GM23338 (cell line): ENCODE measurements at regions not wholly inside any gene's neighbourhood (a gene's known extent, or its start where the extent isn't known, plus 50 kb on each side); places are given as distances from the start of the nearest gene placed in this dataset.

Source experiments
- ATAC-seq: fragments of 200-7000 bp; cut with Tn5 transposase; 3 replicates; pipeline ENCODE4 v1.9.1; 2020
- DNase-seq: peaks from one replicate; pipeline ENCODE4 v3.0.0-alpha.2; 2015; ENCODE audit warnings: low spot score
- H2AFZ ChIP-seq: fragments of 200-600 bp; sonication (generic); 2 replicates; pipeline ENCODE4 v1.8.0; 2016; ENCODE audit warnings: antibody characterized with exemption, mild to moderate bottlenecking, moderate library complexity
- H3F3A ChIP-seq: fragments of 200-600 bp; sonication (generic); replicated peaks from 2 replicates; pipeline ENCODE4 v1.8.0; 2017; ENCODE audit warnings: antibody characterized with exemption, mixed run types, low read depth
- H3K27ac ChIP-seq: fragments of 200-600 bp; sonication (generic); 2 replicates; pipeline ENCODE4 v1.6.1; 2016; ENCODE audit warnings: low read depth
- H3K27me3 ChIP-seq: fragments of 200-600 bp; sonication (generic); 2 replicates; pipeline ENCODE4 v1.8.0; 2016; ENCODE audit warnings: mild to moderate bottlenecking, mixed run types, moderate library complexity; ENCODE audit not compliant: insufficient read depth
- H3K36me3 ChIP-seq: fragments of 200-600 bp; sonication (generic); 2 replicates; pipeline ENCODE4 v1.8.0; 2016; ENCODE audit warnings: mild to moderate bottlenecking; ENCODE audit not compliant: insufficient read depth
- H3K4me1 ChIP-seq: fragments of 200-600 bp; sonication (generic); 2 replicates; pipeline ENCODE4 v1.8.0; 2016; ENCODE audit warnings: mild to moderate bottlenecking, moderate library complexity; ENCODE audit not compliant: insufficient read depth
- H3K4me2 ChIP-seq: fragments of 200-600 bp; sonication (generic); 2 replicates; pipeline ENCODE4 v1.7.1; 2017; ENCODE audit warnings: mixed run types
- H3K4me3 ChIP-seq: fragments of 200-600 bp; sonication (generic); 2 replicates; pipeline ENCODE4 v1.6.1; 2016; ENCODE audit warnings: mixed run types
- H3K79me2 ChIP-seq: fragments of 200-600 bp; sonication (generic); replicated peaks from 2 replicates; pipeline ENCODE4 v1.8.0; 2017; ENCODE audit warnings: mild to moderate bottlenecking; ENCODE audit not compliant: insufficient read depth
- H3K9me2 ChIP-seq: fragments of 200-600 bp; sonication (generic); 2 replicates; pipeline ENCODE4 v1.8.0; 2017; ENCODE audit not compliant: insufficient read depth
- H4K20me1 ChIP-seq: fragments of 200-600 bp; sonication (generic); replicated peaks from 2 replicates; pipeline ENCODE4 v1.8.0; 2017; ENCODE audit warnings: mild to moderate bottlenecking; ENCODE audit not compliant: insufficient read depth
- H3K27ac Mint-ChIP-seq: 2 replicates; pipeline ENCODE4 v1.8.0; 2020; ENCODE audit warnings: inconsistent platforms, mild to moderate bottlenecking, moderate library complexity, mixed read lengths
- H3K27me3 Mint-ChIP-seq: 3 replicates; pipeline ENCODE4 v1.8.0; 2022; ENCODE audit warnings: low read depth, mild to moderate bottlenecking, moderate library complexity, mixed read lengths, inconsistent platforms; ENCODE audit not compliant: insufficient read depth, poor library complexity
- H3K36me3 Mint-ChIP-seq: 3 replicates; pipeline ENCODE4 v1.8.0; 2021; ENCODE audit warnings: low read depth, mild to moderate bottlenecking, inconsistent platforms, moderate library complexity, mixed read lengths
- H3K4me1 Mint-ChIP-seq: 3 replicates; pipeline ENCODE4 v1.8.0; 2020; ENCODE audit warnings: mild to moderate bottlenecking, inconsistent platforms, mixed read lengths
- H3K4me3 Mint-ChIP-seq: 3 replicates; pipeline ENCODE4 v1.8.0; 2021; ENCODE audit warnings: moderate library complexity, mild to moderate bottlenecking, inconsistent platforms, mixed read lengths
- H3K9me3 Mint-ChIP-seq: 3 replicates; pipeline ENCODE4 v1.8.0; 2020; ENCODE audit warnings: moderate library complexity, mild to moderate bottlenecking, inconsistent platforms, mixed read lengths
- CREB1 ChIP-seq: fragments of 250-450 bp; sonication (Bioruptor Pico); IDR thresholded peaks from 2 replicates; pipeline ENCODE4 v1.5.0; 2020; ENCODE audit warnings: low read depth, mild to moderate bottlenecking, moderate library complexity
- CTCF ChIP-seq, 2 experiments: fragments of 200-600 bp in 1 of 2; sonication (generic) in 1 of 2; conservative IDR thresholded peaks; 2 replicates each; pipeline versions ENCODE4 v1.5.1 to v1.6.1; 2016 to 2017; ENCODE audit warnings: antibody characterized with exemption in 2 of 2, low read depth in 2 of 2, mild to moderate bottlenecking in 2 of 2, moderate library complexity in 1 of 2
- ETS1 ChIP-seq: IDR thresholded peaks from 2 replicates; pipeline ENCODE4 v1.6.1; 2016; ENCODE audit warnings: antibody characterized with exemption
- EZH2 ChIP-seq: fragments of 200-600 bp; sonication (generic); IDR thresholded peaks from one replicate; pipeline ENCODE4 v1.8.0; 2017; ENCODE audit warnings: antibody characterized with exemption, mild to moderate bottlenecking, low read depth; ENCODE audit not compliant: unreplicated experiment
- EZH2phosphoT487 ChIP-seq: fragments of 200-600 bp; sonication (generic); IDR thresholded peaks from one replicate; pipeline ENCODE4 v1.8.1; 2018; ENCODE audit warnings: antibody characterized with exemption; ENCODE audit not compliant: unreplicated experiment
- JUNB ChIP-seq: IDR thresholded peaks from one replicate; pipeline ENCODE4 v1.6.1; 2016; ENCODE audit warnings: antibody characterized with exemption; ENCODE audit not compliant: unreplicated experiment
- NANOG ChIP-seq: IDR thresholded peaks from 2 replicates; pipeline ENCODE4 v1.6.1; 2016; ENCODE audit warnings: antibody characterized with exemption, borderline replicate concordance
- POLR2AphosphoS5 ChIP-seq: IDR thresholded peaks from 2 replicates; pipeline ENCODE4 v1.6.1; 2016; ENCODE audit warnings: antibody characterized with exemption, low read depth
- REST ChIP-seq: IDR thresholded peaks from one replicate; pipeline ENCODE4 v1.6.1; 2018; ENCODE audit warnings: antibody characterized with exemption; ENCODE audit not compliant: unreplicated experiment
- ZNF114 ChIP-seq: fragments of 250-450 bp; sonication (Bioruptor Pico); IDR thresholded peaks from 2 replicates; pipeline ENCODE4 v1.5.0; 2020; ENCODE audit warnings: mild to moderate bottlenecking, moderate library complexity
- ZNF331 ChIP-seq: fragments of 250-450 bp; sonication (Bioruptor Pico); IDR thresholded peaks from 2 replicates; pipeline ENCODE4 v1.5.0; 2020; ENCODE audit warnings: low read depth, mild to moderate bottlenecking, moderate library complexity
- ZNF462 ChIP-seq: fragments of 250-450 bp; sonication (Bioruptor Pico); IDR thresholded peaks from 2 replicates; pipeline ENCODE4 v1.5.0; 2020; ENCODE audit warnings: mild to moderate bottlenecking, moderate library complexity

- H3K27me3 ChIP-seq: no peaks in the 10 kb centered on the region
- H4K20me1 ChIP-seq: no peaks in the 10 kb centered on the region
- H3K36me3 ChIP-seq: no peaks in the 10 kb centered on the region
- DNase-seq (no peak), ATAC-seq (no peak)
- Mint-ChIP-seq H3K27ac (no peak overlapping the region), H3K4me3 (no peak overlapping the region), H3K9me3 (no peaks in the 10 kb centered on the region), H3K36me3 (no peaks in the 10 kb centered on the region), H3K4me1 (no peaks in the 10 kb centered on the region; the same call in 1 of the 3 replicates), H3K27me3 (peaks cover 5% of the 10 kb centered on the region)
- no peak overlapping the region for H2AFZ ChIP-seq
- H3K27ac ChIP-seq: no peak overlapping the region
- H3K79me2 ChIP-seq: no peaks in the 10 kb centered on the region
- TF ChIP-seq ZNF462 (CRISPR knock-in tag): no peak
- no peak for TF ChIP-seq CREB1 (CRISPR knock-in tag)
- TF ChIP-seq ZNF114 (CRISPR knock-in tag): no peak
- no peak for TF ChIP-seq CTCF (conservative IDR thresholded peaks at IDR 0.05; ENCODE audit: low read depth in 2 of 2)
- no peak for TF ChIP-seq EZH2phosphoT487
- TF ChIP-seq REST: no peak
- no peak for TF ChIP-seq NANOG
- no peak for TF ChIP-seq ZNF331 (CRISPR knock-in tag)
- TF ChIP-seq POLR2AphosphoS5: no peak
- TF ChIP-seq JUNB: no peak
- no peak for TF ChIP-seq EZH2
- TF ChIP-seq ETS1: no peak
- peaks cover 9% of the 10 kb centered on the region; the same call in 1 of the 2 replicates for H3K4me1 ChIP-seq
- H3K9me2 ChIP-seq: no peaks in the 10 kb centered on the region
- H3F3A ChIP-seq: no peaks in the 10 kb centered on the region
- no peak overlapping the region for H3K4me3 ChIP-seq
- H3K4me2 ChIP-seq: no peak overlapping the region
Observed at GRCh38 chr18:59842947-59843346, 56.8 kb upstream of the PMAIP1 start.
